ENCODE measurements at regions not wholly inside any gene's neighbourhood (a gene's known extent, or its start where the extent isn't known, plus 50 kb on each side); places are given as distances from the start of the nearest gene placed in this dataset.

- Histone ChIP-seq H3K9ac (ENCODE audit: low read length) (no peak overlapping the region), H3K36me3 (ENCODE audit: control insufficient read depth, insufficient read depth, low read length) (no peaks in the 10 kb centered on the region), H3K4me1 (ENCODE audit: control insufficient read depth, insufficient read depth, low read length) (0 out of 2 replicates have a peak, but pooled peaks cover 3% of the 10 kb centered on the region), H3K27me3 (ENCODE audit: control insufficient read depth, insufficient read depth, low read length) (no peaks in the 10 kb centered on the region), H3K4me3 (ENCODE audit: low read depth, low read length) (no peak overlapping the region), H3K27ac (ENCODE audit: low read depth, low read length) (no peak overlapping the region), H3K9me3 (ENCODE audit: control insufficient read depth, insufficient read depth, low read depth, low read length) (no peaks in the 10 kb centered on the region)
Observed at GRCh38 chr2:128564131-128564530, 245.5 kb upstream of the HS6ST1 start.

DNA sequence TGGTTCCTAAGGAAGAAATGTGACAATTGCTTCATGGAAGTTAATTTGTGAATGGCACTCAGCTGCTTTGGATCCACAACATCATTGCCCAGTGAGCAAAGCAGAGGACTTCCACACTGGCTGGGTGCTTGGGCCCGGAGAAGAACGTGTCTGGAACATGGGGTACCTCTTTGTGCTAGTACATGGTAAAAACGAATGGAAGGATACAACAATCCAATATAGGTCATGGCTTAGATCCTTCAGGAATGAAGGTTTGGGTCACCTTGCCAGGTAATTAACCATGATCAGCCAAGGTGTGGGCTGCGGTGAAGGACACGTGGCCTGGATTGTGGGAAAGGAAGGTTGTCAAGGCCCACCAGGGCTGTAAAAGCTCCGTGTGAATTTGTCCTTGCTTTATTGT lies 245.9 kb upstream of the HS6ST1 start:
- no peak overlapping the region for H3K27ac ChIP-seq (ENCODE audit: low read depth, low read length)
- 0 out of 2 replicates have a peak, but pooled peaks cover 3% of the 10 kb centered on the region for H3K4me1 ChIP-seq (ENCODE audit: control insufficient read depth, insufficient read depth, low read length)
- no peak overlapping the region for H3K4me3 ChIP-seq (ENCODE audit: low read depth, low read length)
- no peaks in the 10 kb centered on the region for H3K36me3 ChIP-seq (ENCODE audit: control insufficient read depth, insufficient read depth, low read length)
- H3K9me3 ChIP-seq (ENCODE audit: control insufficient read depth, insufficient read depth, low read depth, low read length) = no peaks in the 10 kb centered on the region
- H3K27me3 ChIP-seq (ENCODE audit: control insufficient read depth, insufficient read depth, low read length) = no peaks in the 10 kb centered on the region
- H3K9ac ChIP-seq (ENCODE audit: low read length) = no peak overlapping the region

DNA sequence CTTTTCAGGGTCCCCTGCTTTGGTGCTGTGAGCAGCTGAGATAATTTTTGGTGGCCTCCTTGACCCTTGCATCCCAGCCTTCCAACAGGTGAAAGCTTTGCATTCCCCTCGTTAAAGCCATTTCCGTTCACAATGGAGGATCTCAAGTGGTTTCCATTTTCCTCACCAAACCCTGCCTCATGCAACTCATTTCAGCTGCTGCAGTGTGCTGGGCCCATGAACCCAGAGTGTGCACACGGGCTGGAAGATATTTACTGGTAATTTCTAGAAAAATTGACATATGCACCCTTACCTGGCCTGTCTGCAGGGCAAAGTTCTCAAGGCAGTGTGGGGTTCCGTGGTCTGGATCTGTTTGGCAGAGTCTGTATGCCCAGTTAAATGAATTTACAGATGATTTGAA lies 246.8 kb upstream of the HS6ST1 start:
- no peak overlapping the region for H3K27ac ChIP-seq (ENCODE audit: low read depth, low read length)
- H3K27me3 ChIP-seq (ENCODE audit: control insufficient read depth, insufficient read depth, low read length) = no peaks in the 10 kb centered on the region
- no peaks in the 10 kb centered on the region for H3K36me3 ChIP-seq (ENCODE audit: control insufficient read depth, insufficient read depth, low read length)
- H3K9me3 ChIP-seq (ENCODE audit: control insufficient read depth, insufficient read depth, low read depth, low read length) = no peaks in the 10 kb centered on the region
- no peak overlapping the region for H3K4me3 ChIP-seq (ENCODE audit: low read depth, low read length)
- H3K9ac ChIP-seq (ENCODE audit: low read length) = no peak overlapping the region
- 0 out of 2 replicates have a peak, but pooled peaks cover 3% of the 10 kb centered on the region for H3K4me1 ChIP-seq (ENCODE audit: control insufficient read depth, insufficient read depth, low read length)

GRCh38 chr2:128566671-128567070 lies 248.0 kb upstream of the HS6ST1 start:
- no peaks in the 10 kb centered on the region for H3K36me3 ChIP-seq (ENCODE audit: control insufficient read depth, insufficient read depth, low read length)
- no peaks in the 10 kb centered on the region for H3K27me3 ChIP-seq (ENCODE audit: control insufficient read depth, insufficient read depth, low read length)
- no peak overlapping the region for H3K27ac ChIP-seq (ENCODE audit: low read depth, low read length)
- no peak overlapping the region for H3K4me3 ChIP-seq (ENCODE audit: low read depth, low read length)
- no peaks in the 10 kb centered on the region for H3K9me3 ChIP-seq (ENCODE audit: control insufficient read depth, insufficient read depth, low read depth, low read length)
- 0 out of 2 replicates have a peak, but pooled peaks cover 3% of the 10 kb centered on the region for H3K4me1 ChIP-seq (ENCODE audit: control insufficient read depth, insufficient read depth, low read length)
- H3K9ac ChIP-seq (ENCODE audit: low read length) = no peak overlapping the region

DNA sequence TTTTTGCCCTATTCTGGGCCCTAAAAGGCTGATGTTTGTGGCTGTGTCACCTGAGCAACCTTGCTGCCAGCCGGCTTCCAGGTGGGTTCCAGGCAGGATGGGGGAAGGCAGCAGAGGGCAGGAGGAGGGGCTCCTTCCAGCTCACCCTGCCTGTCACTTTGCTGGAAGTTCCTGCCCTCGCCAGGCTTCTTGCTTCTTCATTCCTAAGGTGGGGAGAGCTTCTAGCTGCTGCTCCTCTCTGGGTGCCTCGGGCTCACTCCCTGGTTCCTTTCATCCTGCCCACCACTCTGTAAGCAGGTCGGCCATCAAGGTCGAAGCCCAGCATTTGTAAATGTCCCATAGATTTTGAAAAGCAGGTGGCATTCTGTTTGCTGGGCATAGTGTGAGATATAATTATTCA lies 249.4 kb upstream of the HS6ST1 start:
- H3K36me3 ChIP-seq (ENCODE audit: control insufficient read depth, insufficient read depth, low read length) = no peaks in the 10 kb centered on the region
- H3K4me3 ChIP-seq (ENCODE audit: low read depth, low read length) = no peak overlapping the region
- H3K27ac ChIP-seq (ENCODE audit: low read depth, low read length) = no peak overlapping the region
- no peaks in the 10 kb centered on the region for H3K27me3 ChIP-seq (ENCODE audit: control insufficient read depth, insufficient read depth, low read length)
- H3K9me3 ChIP-seq (ENCODE audit: control insufficient read depth, insufficient read depth, low read depth, low read length) = no peaks in the 10 kb centered on the region
- H3K4me1 ChIP-seq (ENCODE audit: control insufficient read depth, insufficient read depth, low read length) = 0 out of 2 replicates have a peak, but pooled peaks cover 3% of the 10 kb centered on the region
- no peak overlapping the region for H3K9ac ChIP-seq (ENCODE audit: low read length)

GRCh38 chr2:128573116-128573515 lies 254.4 kb upstream of the HS6ST1 start:
- Histone ChIP-seq H3K36me3 (ENCODE audit: control insufficient read depth, insufficient read depth, low read length) (no peaks in the 10 kb centered on the region), H3K9me3 (ENCODE audit: control insufficient read depth, insufficient read depth, low read depth, low read length) (no peaks in the 10 kb centered on the region), H3K27ac (ENCODE audit: low read depth, low read length) (no peak overlapping the region), H3K27me3 (ENCODE audit: control insufficient read depth, insufficient read depth, low read length) (no peaks in the 10 kb centered on the region), H3K4me1 (ENCODE audit: control insufficient read depth, insufficient read depth, low read length) (no peaks in the 10 kb centered on the region), H3K4me3 (ENCODE audit: low read depth, low read length) (no peak overlapping the region), H3K9ac (ENCODE audit: low read length) (no peak overlapping the region)

- Histone ChIP-seq H3K27ac (ENCODE audit: low read depth, low read length) (no peak overlapping the region), H3K36me3 (ENCODE audit: control insufficient read depth, insufficient read depth, low read length) (no peaks in the 10 kb centered on the region), H3K9ac (ENCODE audit: low read length) (no peak overlapping the region), H3K9me3 (ENCODE audit: control insufficient read depth, insufficient read depth, low read depth, low read length) (no peaks in the 10 kb centered on the region), H3K4me1 (ENCODE audit: control insufficient read depth, insufficient read depth, low read length) (no peaks in the 10 kb centered on the region), H3K27me3 (ENCODE audit: control insufficient read depth, insufficient read depth, low read length) (no peaks in the 10 kb centered on the region), H3K4me3 (ENCODE audit: low read depth, low read length) (no peak overlapping the region)
Observed at GRCh38 chr2:128573531-128573930, 254.9 kb upstream of the HS6ST1 start.

DNA sequence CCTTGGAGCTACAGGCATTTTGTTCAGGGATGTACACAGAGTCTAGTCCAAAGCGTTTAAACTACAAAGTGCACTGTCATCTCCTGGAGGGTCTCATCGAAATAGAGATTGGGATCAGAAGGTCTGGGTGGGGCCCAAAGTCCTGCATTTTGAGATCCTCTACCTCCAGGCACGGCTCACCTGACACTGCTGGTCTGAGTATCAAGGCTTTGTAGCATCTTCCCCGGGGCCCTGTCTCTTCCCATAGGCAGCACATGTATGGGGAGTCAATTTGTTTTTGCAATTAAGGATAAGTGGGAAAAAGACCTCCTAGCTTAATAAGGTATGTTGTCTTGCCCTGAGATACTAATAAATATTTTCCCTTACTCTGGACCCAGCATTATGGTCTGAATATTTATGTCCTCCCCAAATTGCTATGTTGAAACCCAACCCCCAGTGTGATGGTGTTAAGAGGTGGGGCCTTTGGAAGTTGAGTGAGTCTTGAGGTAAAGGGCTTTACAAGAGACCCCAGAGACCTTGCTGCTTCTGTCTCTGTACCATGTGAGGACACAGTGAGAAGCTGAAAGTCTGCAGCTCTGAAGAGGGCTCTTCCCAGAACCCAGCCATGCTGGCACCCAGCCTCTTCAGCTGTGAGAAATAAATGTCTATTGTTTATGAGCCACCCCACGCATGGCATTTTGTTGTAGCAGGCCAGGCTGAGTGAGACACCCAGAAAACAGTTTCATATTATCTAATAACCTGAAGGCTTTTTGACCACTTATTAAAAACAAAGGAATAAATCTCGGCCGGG lies 258.7 kb upstream of the HS6ST1 start:
- no peak overlapping the region for H3K9ac ChIP-seq (ENCODE audit: low read length)
- no peaks in the 10 kb centered on the region for H3K27me3 ChIP-seq (ENCODE audit: control insufficient read depth, insufficient read depth, low read length)
- no peaks in the 10 kb centered on the region for H3K4me1 ChIP-seq (ENCODE audit: control insufficient read depth, insufficient read depth, low read length)

DNA sequence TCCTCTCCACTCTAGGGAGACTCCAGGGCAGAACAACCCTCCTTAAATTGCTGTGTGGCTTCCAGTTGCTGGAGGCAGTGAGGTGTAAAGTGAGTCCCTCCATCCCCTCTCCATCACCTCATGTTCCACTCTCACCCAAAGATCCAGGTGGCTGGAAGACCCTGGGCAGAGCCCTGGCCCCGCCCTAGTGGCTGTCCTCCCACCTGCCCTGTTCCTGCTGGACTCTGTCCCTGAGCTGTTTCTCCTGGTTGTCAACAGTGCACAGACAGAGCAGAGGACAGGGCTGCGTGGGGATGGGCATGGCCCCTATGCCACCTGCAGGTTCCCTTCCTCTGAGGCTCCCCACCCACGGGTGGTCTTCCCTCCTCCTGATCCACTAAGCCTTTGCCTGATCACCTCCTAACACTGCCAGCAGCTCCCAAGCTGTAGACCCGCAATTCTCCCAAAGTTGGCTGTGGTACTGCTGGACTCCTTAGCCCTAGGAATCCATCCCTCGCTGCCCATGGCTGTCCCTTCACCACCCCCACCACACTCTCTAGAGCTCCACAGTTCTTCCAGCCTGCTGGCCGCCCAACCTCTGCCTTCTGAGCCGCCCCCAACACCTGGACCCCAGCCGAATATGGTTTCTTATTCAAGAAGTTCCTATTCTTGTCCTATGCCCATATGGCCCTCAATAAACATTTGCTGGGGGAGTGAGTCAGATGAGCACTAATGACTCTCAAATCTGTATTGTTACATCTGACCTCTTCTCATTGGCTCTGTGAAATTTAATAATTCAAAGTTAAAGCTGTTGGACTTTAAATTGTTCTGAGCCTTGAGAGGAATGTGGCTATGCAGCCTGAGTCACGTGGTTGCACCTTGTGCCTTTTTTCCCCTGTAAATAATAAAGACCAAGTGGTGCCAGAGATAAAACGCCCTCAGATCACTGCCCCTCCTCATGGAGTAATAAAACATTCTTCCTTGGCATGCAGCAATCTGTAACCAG lies 260.0 kb upstream of the HS6ST1 start:
- Histone ChIP-seq H3K4me3 (ENCODE audit: low read depth, low read length) (no peak overlapping the region), H3K9me3 (ENCODE audit: control insufficient read depth, insufficient read depth, low read depth, low read length) (no peaks in the 10 kb centered on the region), H3K9ac (ENCODE audit: low read length) (no peak overlapping the region), H3K27ac (ENCODE audit: low read depth, low read length) (no peak overlapping the region), H3K4me1 (ENCODE audit: control insufficient read depth, insufficient read depth, low read length) (no peaks in the 10 kb centered on the region), H3K27me3 (ENCODE audit: control insufficient read depth, insufficient read depth, low read length) (no peaks in the 10 kb centered on the region), H3K36me3 (ENCODE audit: control insufficient read depth, insufficient read depth, low read length) (no peaks in the 10 kb centered on the region)

More for the DNA sequence above, 258.7 kb upstream of the HS6ST1 start:
- no peaks in the 10 kb centered on the region for H3K36me3 ChIP-seq (ENCODE audit: control insufficient read depth, insufficient read depth, low read length)
- H3K4me3 ChIP-seq (ENCODE audit: low read depth, low read length) = no peak overlapping the region
- no peaks in the 10 kb centered on the region for H3K9me3 ChIP-seq (ENCODE audit: control insufficient read depth, insufficient read depth, low read depth, low read length)
- no peak overlapping the region for H3K27ac ChIP-seq (ENCODE audit: low read depth, low read length)

GRCh38 chr2:128579825-128580224 lies 261.2 kb upstream of the HS6ST1 start:
- no peak overlapping the region for H3K9ac ChIP-seq (ENCODE audit: low read length)
- no peaks in the 10 kb centered on the region for H3K4me1 ChIP-seq (ENCODE audit: control insufficient read depth, insufficient read depth, low read length)
- H3K36me3 ChIP-seq (ENCODE audit: control insufficient read depth, insufficient read depth, low read length) = no peaks in the 10 kb centered on the region
- no peak overlapping the region for H3K27ac ChIP-seq (ENCODE audit: low read depth, low read length)
- H3K4me3 ChIP-seq (ENCODE audit: low read depth, low read length) = no peak overlapping the region
- peaks cover 3% of the 10 kb centered on the region; the same call in 1 of the 2 replicates for H3K9me3 ChIP-seq (ENCODE audit: control insufficient read depth, insufficient read depth, low read depth, low read length)
- H3K27me3 ChIP-seq (ENCODE audit: control insufficient read depth, insufficient read depth, low read length) = no peaks in the 10 kb centered on the region
